GM19397 (cell line): ENCODE measurements at regions not wholly inside any gene's neighbourhood (a gene's known extent, or its start where the extent isn't known, plus 50 kb on each side); places are given as distances from the start of the nearest gene placed in this dataset.

ENCODE experiments used
- ATAC-seq: cut with Tn5 transposase; IDR thresholded peaks from one replicate; pipeline ENCODE4 v1.9.1; 2021; ENCODE audit warnings: mild to moderate bottlenecking, moderate library complexity; ENCODE audit not compliant: unreplicated experiment

GRCh38 chr6:132972254-132972653, 157.9 kb downstream of the RPS12 start:
- ATAC-seq, result no peak

- ATAC-seq, result no peak
Measured at GRCh38 chr6:132972971-132973370, 158.6 kb downstream of the RPS12 start.

- ATAC-seq, result no peak
Measured at GRCh38 chr6:132973514-132973993, 159.2 kb downstream of the RPS12 start.

DNA sequence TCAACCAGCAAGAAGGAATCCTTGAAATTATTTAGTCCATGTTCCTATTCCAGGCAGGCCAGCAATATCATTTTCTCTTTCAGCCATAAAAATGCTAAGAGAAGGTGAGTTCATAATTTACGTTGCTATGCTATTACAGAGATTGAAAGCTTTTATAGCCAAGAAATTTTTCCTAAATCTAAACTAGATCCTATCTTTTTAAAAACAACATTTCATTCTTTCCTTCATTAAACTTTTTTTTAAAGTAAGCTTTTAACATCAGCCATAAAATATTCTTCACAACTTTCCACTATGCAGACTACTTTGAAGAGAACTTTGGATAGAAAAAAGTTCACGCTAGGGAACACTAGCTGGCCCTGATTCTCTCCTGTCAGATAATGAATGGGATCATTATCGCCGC, 159.8 kb downstream of the RPS12 start:
- ATAC-seq, result no peak

DNA sequence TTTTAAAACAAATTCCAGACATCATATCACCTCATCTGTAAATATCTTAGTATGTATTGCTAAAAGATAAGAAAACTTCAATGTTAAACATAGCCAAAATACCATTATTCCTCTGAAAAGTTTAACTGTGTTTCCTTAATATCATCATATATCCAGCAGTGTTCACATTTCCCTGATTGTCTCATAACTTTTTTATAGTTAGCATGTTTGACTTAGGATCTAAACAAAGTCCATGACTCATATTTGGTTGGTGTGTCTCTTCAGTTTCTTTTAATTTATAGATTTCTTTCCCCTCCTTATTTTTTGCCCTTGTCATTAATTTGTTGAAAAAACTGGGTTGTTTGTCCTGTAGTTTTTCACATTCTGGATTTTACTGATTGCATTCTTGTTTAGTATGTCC, 163.0 kb downstream of the RPS12 start:
- ATAC-seq, result no peak

- no peak for ATAC-seq
Measured at GRCh38 chr6:132978685-132979084, 164.3 kb downstream of the RPS12 start.

- ATAC-seq, result no peak
Measured at GRCh38 chr6:132993738-132994137, 179.4 kb downstream of the RPS12 start.

DNA sequence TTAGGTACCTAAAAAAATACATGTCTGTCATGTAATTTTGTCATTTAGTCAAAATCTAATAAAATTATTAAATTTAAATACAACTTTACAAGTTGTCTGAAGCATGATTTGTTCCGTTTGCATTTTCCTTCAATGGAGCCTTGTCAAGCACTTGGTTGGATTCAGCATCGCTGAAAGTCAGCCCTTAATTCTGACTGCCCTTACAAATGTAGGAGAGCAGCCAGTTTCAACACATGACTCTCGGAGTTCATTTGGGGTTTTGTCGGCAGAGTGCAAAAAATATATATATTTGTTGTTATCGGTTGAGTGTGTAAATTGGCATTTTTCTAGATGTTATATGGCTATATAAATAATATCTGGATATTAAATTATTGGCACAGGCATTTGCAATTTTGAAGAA, 180.6 kb downstream of the RPS12 start:
- no peak for ATAC-seq

- ATAC-seq, result no peak
Measured at GRCh38 chr6:132995432-132995831, 181.1 kb downstream of the RPS12 start.

GRCh38 chr6:132998418-132998817, 184.0 kb downstream of the RPS12 start:
- no peak for ATAC-seq

GRCh38 chr6:133001040-133001565, 186.7 kb downstream of the RPS12 start:
- no peak for ATAC-seq

- no peak for ATAC-seq
Measured at GRCh38 chr6:133004304-133004884, 190.0 kb downstream of the RPS12 start.

GRCh38 chr6:133012774-133013173, 198.4 kb downstream of the RPS12 start:
- ATAC-seq, result no peak

GRCh38 chr6:133016631-133017030, 202.3 kb downstream of the RPS12 start:
- no peak for ATAC-seq

- ATAC-seq, result no peak
Measured at GRCh38 chr6:133017581-133017980, 203.2 kb downstream of the RPS12 start.

DNA sequence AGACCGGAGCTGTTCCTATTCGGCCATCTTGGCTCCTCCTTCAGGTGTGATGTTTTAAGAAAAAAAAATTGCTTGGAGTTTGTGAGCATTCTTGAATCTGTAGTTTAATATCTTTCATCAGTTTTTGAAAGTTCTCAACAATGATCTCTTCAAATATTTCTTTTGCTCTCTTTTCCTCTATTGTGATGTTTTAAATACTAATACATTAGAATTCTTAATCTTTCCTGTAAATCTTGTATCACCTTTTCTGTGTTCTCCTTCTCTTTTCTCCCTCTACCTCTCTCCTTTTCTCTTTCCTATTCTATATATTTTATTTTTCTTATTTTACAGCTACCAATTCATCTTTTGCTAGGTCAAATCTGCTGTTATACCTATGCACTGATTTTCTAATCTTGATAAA, 212.3 kb downstream of the RPS12 start:
- ATAC-seq, result no peak

DNA sequence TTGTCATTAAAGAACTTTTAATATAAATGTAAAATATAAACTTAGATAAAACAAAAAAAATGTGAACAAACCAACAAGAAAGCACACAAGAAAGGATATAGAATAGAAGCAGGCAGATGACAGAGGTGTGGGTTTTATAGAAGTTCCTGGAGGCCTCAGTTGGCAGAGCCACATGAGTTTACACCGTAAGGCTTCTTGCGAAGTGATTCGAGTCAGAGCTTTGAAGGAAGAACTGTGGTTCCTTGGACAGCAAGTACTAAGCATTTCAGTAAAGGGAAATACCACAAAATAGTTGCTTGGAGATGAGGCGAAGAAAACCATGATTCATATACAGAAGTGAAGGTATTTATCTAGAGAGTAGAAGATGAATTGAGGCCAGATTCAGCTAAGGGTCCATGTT, 207.9 kb upstream of the EYA4 start:
- ATAC-seq, result no peak

DNA sequence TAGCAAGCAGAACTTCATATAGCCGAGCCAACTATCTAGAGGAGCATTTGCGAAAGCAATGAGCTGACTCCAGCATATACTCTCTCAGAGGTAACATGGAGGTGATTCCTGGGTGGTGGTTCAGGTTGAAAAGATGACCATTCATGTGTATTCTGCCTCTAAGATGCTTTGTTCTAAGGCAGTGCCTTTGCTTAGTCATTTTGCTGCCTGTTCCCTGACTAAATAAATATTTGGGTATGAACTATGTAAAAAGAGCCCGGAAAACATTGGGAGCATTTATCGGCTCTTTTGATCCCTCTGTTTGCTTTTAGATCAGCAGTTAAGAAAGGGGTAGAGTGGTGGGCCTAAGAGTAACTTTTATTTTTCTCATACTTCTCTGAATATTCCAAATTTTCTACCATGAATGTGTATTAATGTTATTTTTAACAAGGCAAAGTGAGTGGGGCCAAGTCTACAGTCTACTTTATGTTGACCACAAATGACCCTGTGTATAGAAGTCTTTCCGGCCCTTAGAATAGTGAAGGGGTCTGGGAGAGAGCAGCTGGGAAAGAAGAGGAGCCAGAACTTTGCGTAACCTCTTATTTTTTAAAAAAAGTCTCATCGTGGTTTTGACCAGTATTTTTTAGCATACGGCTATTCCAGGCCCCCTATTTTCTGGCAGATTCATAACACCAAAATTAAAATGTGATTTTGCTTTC, 206.5 kb upstream of the EYA4 start:
- ATAC-seq, result no peak

DNA sequence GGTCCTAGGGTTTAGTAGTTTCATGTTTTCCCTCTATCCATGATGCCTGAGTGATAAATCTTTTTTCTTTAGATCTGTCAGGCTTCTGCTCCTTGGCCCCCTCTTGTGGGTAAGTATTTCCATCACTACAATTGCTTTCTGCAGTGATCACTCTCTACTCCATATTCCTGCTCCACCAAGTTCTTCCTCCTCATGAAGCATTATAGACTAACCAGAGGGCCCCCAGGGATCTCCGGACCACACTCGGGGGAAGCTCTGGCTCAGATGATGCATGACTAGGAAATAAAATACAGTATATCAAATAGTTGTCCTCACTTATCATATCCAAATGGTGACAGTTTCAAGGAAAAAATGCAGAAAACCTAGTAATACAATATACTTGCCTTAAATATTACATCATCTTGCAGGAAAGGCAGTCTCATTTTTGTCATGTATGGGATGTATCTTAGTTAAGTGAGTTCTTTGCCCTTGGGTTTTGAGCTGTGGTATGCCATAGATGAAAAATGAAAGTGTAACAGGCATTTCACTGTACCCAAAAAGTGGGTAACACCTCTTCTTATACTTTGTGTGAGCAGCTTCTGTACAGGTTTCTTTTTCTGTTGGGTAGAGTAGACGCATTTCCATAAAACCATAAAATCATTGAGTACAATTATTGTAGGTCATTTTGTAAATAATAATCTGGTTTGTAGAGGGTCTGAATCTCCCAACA, 200.9 kb upstream of the EYA4 start:
- no peak for ATAC-seq

DNA sequence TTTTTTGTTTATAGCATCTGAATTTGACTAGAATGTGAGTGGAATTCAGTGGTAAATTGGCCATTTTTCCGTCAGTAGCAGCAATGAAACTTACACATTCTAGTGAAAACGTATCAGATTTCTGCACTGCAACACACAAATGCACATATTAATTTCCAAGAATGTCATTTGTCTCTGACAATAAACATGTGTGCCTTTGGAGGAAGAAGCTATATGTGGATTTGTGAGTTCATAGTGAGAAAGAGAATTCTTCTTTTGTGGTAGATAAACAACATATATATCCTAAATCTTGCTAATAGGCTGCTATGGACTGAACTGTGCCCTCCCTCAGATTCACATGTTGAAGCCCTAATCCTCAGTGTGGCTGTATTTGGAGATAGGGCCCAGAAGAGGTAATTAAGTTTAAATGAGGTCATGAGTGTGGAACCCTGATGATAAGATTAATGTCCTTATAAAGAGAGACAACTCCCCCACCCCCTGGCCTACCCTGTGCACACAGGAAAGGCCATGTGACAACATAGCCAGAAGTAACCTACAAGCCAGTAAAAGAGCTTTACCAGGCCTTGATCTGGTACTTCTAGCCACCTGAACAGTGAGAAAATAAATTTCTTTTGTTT, 200.2 kb upstream of the EYA4 start:
- no peak for ATAC-seq

DNA sequence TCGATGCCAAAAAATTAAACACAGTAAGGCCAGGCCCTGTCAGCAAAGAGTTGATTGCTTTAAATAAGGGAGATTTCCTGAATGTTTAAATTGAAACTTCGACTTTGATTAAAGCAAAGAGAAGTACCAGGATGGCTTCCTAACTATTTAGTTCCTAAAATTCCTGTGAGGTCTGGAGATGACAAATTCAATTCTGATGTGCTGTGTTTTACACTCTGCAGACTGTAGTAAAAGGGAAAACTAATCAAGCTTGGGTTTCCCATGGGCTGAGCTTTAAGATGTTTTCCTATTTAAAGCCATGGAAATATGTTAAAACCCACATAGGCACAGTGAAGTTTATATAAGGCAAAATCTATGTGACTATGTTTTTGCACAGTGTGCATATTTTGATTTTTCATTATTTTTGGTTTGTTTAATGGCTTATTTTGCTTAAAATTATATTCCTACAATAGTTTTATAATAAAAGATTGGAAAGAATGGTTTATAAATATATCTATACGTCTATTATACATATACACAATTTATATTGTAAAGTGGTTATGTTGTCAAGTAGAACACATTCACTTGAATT, 198.5 kb upstream of the EYA4 start:
- ATAC-seq, result no peak
